ENCODE measurements at regions not wholly inside any gene's neighbourhood (a gene's known extent, or its start where the extent isn't known, plus 50 kb on each side); places are given as distances from the start of the nearest gene placed in this dataset.
"Not testable (repeated sequence)": the region's sequence is repeated elsewhere in the genome, so short reads cannot be mapped to it uniquely, and the experiment has no call there.

DNA sequence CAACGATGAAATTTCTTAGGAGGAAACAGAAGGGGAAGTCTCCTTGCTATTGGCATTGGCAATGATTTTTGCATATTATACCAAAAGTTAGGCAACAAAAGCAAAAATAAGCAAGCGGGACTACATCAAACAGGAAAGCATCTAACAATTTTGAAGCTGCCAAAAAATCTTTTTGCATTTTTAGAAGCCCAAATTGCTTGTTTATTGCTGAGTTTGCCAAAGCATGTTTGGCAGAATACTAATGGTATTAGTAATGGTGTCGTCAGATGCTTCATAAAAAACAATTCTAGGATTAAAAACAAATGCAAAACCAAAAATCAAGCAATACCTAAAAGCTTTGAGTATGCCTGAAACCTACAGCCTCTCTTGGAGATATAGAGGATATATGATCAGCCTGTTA lies 80.0 kb downstream of the GALR1 start:
- DNase-seq = no peak
- no peak for ATAC-seq

DNA sequence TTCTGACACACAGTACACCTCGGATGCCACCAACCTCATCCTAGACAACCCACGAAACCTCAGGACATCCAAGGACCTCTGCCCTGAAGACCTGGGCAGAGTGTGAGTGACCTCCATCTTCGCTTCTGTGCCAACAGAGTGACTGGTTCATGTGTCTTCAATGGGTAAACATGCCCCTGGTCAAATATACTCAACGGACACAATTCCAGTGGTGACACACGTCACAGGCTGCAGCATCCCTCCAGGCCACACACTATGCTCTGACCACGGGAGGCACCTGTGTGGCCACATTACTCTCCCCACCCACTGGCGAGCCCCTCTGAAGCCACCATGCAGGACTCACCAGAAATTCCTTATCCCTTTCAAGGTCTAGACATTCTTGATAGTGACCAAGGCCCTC lies 85.2 kb downstream of the GALR1 start:
- DNase-seq = no peak
- no peak for ATAC-seq

DNA sequence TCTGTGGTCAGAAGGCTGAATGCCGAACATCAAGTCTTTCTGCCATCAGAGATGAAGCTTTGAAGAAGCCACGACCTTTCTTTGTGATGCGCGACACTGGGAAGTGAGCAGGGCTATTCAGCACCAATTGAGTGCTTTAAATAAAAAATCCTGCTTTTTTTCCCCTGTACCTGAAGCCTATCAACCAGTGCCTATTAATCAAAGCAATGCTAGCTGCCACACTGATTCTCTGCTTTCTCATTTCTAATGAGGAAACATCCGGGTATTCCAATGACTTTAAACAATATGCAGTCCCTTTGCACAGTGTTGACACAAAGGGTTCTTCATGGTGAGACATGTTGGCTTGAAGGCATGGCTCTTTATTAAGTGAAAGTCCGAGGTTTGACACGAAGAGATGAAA lies 88.0 kb downstream of the GALR1 start:
- DNase-seq (no peak), ATAC-seq (no peak)

DNA sequence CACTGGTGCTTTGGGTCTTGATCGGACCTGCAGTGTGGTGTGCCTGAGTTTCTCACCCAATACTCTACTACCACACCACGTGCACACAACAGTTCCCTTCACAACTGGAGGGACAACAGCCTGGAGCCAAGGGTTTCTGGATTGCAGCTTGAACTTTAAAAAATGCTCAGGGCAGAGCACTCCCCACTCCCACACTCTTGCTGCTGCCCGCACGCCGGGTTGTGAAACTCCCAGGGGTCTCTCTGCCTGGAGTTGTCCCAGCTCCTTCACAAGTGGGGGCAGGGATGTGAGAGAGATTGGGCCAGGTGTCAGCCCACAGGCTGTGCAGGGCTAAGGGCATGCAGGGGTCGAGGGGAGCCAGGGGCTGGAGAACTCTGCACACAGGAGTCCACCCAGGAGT lies 89.4 kb downstream of the GALR1 start:
- no peak for ATAC-seq

DNA sequence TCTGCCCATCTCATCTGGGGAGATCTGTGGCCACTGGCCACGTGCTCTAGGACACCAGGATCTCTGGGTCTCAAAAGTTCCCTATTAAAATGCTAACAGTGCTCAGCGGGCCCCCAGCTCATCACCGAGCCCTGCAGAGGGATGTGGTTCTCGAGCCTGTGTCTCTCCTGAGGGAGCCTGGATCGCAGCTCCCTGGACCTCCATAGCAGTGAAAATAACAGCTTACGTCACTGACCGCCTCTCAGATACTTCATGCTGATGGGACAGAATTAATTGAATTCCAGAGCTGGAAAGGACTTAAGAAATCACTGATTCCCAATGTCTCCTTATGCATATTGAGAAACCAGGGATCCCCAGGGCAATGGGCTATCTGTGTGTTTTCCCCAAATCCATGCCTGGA lies 90.0 kb downstream of the GALR1 start:
- ATAC-seq (no peak), DNase-seq (no peak)

More for the DNA sequence above, 89.4 kb downstream of the GALR1 start:
- DNase-seq = no peak

DNA sequence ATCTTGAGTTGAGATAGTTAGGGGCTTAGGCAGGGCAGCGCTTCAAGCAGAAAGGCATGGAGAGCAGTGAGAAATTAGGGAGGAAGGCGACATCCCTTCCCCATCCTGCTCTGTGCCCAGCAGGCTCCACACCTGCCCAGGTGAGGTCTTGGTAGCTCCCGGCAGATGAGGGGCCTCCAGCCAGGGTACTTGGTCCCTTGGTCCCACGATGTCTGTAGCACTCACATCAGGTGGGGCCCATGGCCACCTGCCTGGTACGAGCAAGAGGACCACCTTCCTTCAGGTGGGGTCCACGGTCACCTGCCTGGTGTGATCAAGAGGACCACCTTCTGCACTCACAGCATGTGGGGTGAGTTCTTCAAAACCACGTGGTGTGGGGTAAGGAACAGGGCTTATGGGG lies 91.2 kb downstream of the GALR1 start:
- DNase-seq (no peak), ATAC-seq (no peak)

DNA sequence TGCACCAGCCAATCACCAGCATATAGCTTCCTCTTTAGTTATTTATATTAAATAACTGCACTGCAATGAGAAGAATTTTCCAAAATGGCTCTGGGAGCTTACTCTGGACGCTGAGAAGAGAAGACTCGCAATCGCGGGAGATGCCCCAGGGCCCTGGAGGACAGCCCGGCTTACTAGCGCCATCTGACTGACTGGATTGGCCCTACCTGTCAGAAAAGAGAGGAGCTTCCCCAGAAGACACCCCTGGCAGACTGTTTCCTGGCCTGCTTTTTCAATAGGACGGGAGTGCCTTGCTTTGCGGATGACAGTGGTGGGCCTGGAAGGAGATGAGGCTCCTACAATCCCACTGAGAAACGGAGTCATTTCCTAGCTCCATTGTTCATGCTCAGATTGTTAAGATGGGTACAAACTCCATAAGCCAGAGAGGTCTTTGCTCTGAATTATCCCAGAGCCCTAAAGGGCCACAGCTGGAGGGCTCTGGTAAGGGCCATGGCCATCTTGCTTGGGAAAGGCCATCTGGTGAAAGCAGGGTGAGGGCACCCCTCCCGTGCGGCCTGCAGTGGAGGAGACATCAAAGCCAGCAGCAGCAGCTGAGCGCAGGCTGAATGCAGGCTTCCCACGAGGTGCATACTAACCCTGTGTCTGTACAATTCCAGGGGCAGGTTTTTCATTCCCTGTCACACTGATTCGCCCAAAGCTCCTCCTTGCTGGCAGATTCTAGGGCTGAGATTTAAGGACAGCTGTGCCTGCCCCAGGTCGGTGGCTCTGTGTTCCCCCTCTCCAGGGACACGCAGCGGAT lies 92.1 kb downstream of the GALR1 start:
- no peak for ATAC-seq

DNA sequence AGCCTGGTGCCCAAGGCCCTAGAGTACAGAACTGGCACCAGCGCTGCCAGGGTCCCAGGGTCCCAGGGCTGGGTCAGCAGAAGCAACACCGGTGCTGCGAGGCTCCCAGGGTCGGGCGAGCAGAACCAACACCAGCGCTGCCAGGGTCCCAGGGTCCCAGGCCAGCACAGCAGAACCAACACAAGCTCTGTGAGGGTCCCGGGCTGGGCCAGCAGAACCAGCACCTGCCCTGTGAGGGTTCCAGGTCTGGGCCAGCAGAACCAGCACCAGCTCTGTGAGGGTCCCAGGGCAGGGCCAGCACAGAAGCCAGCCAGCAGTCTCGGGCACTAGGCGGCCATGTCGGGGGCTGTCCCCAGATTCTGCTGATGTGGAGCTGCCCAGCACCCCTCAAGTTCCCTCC lies 93.1 kb downstream of the GALR1 start:
- ATAC-seq (no peak), DNase-seq (no peak)

More for the DNA sequence above, 92.1 kb downstream of the GALR1 start:
- DNase-seq = no peak

DNA sequence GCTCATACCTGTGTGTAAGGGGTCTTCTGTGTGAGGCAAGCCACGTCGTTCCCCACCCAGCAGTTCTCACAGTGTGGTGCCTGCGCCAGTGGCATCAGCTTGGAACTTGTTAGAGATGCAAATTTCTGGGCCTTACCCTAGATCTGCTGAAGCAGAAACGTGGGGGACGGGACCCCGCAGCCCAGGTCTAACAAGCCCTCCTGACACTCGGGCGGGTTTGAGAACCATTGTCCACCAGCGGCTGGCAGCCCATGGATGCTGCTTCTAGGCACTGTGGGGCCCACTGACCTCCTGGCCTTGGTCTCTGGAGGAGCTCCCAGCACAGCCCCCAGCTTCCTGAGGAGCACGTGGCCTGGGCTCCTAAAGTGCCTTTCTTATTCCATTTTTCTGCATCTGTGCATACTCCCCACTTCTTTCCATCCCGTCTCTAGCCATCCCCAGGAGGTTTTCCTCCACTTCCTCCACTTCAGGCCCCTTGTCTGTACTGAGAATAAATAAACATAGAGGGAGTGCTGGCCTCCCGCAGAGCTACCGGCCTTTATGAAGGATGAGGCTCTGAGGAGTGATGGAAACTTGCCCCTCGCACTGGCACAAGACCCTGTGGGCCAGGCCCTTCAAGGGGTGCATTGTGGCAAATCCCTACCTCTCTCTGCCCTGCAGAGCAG lies 94.3 kb downstream of the GALR1 start:
- DNase-seq (no peak), ATAC-seq (no peak)

DNA sequence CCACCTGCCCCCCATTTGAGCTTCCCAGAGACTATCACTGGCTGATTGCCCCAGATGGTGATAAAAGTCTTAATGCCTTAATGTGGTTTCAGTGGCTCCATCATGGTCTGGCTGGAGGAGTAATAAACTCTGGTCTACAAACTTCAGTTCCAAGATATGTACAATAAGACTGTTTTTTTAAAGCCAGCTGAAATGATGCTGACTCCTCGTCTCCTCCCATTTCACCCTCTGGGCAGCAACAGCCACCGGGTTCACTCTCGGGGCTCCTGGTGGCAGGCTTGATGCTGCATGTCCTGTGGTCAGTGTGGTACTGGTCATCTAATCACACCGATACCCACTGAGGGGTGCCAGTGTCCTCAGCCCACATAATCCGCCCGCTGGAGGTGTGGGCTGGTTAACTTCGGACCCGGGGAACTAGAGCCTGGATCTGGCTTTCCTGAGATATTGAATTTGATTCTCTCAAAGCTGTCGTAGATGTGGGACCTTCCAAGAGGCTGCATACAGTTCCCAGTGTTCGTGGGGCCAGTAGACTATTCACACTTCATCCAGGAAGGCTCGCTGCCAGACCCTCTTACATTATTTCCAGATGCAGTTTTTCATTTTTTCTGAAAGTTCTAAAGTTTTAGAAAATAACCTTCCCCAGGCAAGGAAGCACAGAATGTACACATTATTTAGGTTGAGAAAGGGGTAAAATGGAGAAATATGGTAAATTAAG lies 95.3 kb downstream of the GALR1 start:
- no peak for ATAC-seq
- DNase-seq = no peak

DNA sequence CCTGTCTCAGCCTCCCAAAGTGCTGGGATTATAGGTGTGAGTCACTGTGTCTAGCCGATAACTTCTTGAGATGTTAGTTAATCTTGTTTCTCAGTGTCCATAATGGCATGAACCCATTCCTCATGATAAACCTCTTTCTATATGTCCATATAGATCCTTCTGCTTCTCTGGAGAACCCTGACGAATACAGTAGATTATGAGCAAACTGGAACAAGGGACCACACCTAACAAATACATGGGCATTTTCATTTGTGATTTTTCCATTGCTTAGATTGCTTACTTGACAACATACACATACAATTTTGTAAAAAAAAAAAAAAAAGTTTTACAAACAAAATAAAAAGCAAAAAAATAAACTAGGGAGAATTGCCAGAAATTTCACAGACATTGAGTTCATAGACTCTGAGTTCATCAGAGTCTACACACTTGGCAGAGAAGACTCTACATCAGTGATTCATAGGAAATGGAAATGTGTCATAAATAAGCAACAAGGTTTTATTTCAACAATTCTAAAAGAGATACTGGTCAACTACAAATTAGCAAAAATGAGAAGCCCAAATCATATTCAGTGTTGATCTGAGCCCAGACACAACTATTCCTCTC lies 96.7 kb downstream of the GALR1 start:
- DNase-seq (no peak), ATAC-seq (no peak)

DNA sequence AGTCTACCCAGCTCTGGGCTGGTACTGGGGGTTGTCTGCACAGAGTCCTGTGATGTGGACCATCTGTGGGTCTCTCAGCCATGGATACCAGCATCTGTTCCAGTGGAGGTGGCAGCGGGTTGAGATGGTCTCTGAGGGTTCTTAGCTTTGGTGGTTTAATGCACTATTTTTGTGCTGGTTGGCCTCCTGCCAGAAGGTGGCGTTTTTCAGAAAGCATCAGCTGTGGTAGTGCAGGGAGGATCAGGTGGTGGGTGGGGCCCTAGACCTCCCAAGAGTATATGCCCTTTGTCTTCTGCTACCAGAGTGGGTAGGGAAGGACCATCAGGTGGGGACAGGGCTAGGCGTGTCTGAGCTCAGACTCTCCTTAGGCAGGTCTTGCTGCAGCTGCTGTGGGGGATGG lies 103.7 kb downstream of the GALR1 start:
- ATAC-seq = not testable (repeated sequence)
- DNase-seq = peak; percentile 10

DNA sequence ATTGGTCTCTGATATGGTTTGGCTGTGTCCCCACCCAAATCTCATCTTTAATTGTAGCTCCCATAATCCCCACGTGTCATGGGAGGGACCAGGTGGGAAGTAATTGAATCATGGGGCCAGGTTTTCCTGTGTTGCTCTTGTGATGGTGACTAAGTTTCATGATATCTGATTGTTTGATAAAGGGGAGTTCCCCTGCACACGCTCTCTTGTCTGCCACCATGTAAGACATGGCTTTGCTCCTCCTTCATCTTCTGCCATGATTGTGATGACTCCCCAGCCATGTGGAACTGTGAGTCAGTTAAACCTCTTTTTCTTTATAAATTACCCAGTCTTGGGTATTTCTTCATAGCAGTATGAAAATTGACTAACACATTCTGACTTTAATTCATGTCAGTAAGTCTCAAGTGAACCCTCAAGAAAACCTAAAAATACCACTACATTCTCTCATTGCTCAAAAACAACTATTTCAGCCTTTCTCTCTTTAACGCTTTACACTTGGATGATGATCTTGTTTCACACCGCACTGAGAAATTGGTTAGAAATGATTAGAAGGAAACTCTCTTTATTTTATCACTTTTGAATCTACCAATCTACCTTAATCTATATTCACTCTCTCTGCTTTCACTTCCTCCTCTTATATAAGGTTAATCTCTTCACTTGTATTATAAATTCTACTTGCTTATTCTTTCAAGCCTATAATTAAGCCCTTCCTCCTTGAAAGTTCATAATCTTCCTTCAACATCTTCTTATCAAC lies 110.1 kb downstream of the GALR1 start:
- DNase-seq (no peak), ATAC-seq (no peak)

DNA sequence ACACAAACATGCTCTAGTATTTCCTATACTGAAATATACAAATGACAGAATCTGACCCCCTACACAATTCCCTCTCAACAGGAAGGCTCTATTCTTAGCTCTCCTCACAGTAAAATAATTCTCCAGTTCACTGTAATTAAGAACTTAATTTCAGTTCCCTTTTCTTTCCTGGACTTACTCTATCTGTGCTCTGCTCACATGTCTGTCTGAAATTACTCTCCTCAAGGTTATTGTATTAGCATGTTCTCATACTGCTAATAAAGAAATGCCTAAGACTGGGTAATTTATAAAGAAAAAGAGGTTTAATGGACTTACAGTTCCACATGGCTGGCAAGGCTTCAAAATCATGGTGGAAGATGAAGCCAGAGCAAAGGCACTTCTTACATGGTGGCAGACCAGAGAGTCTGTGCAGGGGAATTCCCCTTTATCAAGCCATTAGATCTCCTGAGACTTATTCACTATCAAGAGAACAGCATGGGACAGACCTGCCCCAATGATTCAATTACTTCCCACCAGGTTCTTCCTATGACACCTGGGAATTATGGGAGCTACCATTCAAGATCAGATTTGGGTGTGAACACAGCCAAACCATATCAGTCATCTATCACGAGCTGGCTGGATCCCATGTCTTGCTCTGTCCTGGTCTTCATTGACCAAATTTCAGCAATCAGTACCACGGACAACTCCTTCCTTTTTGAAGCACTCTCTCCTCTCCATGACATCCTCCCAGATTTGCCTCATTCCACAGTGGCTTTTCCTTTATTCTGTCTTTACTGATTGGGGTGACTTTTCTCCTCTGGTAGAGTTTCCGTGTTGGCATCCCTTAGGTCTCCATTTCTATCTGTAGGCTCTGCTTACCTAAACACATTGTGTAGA lies 110.9 kb downstream of the GALR1 start:
- no peak for DNase-seq
- no peak for ATAC-seq

DNA sequence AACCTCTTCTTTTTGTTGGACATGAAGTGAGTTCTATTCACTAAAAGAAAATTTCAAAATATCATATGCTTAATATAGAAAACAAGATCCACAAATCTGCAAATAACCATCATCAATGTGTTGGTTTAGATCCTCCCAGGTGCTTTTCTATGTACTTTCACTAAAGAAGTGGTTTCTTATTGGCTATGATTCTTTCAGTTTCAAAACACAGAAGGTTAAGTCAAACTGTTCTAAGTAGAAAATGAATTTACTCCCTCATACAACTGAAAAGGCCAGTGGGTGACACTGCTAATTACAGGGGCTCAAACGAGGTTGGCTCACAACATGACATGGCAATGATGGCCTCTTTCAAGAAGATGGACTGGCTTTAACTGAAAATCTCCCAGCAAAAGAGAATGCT lies 111.7 kb downstream of the GALR1 start:
- ATAC-seq (no peak), DNase-seq (no peak)

DNA sequence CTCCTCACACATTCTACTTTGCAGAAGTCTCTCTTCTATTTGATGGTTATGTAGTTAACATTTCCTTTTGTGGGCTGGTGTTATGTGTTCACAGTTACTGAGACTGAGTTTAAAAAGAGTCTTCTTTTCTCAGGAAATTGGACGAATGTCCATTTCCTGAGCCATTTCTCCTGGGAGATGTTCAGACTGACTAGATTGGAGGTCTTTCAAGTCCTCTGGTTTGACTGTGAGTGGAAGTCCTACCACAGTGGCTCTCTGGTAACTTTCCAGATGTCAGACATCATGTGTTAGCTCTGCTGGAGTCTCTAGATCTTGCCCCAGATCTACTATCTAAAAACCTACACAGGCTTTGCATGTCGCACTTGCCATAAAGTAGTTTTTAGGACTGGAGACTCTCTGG lies 116.0 kb downstream of the GALR1 start:
- no peak for DNase-seq
- ATAC-seq = no peak

DNA sequence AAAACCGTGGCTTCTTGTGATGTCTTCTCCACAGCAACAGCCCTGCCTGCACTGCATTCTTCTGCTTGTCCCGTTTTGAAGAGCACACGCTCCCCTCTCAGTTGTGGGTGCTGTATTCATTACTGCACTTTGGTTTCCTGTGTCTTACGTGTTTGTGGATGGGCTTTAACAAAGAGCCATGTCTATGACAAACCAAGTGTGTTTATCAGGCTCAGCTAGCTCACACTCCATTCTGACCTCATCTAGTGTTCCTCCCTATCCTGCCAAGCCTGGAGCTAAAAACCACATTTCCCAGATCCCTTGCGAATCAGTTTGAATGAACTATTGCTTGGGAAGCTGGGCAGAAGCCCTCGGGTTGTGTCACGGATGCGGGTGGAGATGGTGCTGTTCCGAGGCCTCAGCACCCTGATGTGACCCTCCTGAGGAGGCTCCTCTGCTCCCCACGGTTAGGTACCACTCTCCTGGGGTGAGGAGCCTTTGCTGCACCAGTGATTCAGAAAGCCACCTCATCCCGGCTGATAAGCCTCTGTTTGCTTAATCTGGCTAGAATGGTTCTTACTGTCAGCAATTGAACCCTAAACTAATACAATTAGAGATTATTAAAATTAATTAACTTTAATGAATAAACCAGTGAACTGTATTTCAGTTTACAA lies 116.5 kb downstream of the GALR1 start:
- DNase-seq = no peak
- no peak for ATAC-seq

DNA sequence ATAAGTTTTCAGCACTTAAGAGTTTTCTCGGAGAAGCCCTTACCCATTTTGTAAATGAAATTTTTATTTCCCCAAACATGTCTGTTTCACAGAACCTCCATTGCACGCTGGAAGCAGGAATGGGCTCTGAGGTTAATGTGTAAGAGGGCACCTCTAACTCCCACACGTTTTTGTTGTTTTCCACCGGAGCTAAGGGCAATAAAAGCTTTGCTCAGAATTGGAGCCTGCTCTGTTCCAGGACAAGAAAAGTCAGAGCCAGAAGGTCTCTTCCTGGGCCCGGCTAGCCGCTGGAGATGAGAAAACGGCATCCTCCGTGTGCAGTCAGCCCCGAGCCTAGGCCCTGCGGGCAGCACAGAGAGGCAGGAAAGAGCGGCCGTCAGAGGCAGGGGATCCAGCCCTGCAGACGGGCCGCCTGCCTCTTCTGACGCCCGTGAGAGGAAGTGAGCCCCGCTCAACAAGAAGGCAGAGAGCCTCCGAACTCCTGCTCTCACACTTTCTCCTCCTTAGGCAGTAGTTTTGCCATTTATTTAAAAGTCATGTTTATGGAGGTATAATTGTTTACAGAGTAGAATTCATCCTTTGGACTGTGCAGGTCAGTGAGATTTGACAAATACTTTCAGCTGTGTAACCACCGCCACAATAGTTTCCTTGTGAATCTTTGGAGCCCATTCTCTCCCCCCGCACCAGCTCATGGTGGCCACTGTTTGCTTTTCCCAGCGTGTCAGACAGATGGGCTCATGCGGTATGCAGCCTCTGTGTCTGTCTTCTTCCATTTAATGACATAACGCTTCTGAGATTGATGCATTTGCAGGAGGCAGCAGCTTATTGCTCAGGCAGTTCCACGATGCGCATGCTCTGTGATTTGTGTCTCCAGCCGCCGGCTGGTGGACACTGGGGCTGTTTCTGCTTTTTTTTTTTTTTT lies 117.3 kb downstream of the GALR1 start:
- DNase-seq (no peak), ATAC-seq (no peak)

DNA sequence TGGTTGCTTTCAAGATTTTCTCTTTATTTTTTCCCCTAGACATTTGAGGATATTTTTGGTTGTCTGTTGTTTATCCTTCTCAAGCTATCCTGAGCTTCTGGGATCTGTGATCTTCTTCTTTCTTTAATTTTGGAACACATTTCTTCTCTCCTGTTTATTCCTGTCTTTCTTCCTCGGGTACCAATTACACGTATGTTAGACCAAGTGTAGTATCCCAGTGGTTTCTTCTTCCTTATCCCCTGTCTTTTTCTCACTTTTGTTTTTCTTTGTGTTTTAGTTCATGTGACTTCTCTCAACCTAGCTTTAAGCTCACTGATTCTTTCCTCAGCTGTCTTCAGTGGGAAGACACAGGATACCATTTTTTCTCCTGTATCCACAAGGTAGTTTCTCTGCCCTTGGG lies 120.0 kb downstream of the GALR1 start:
- ATAC-seq = no peak

More for the DNA sequence above, 120.0 kb downstream of the GALR1 start:
- DNase-seq = no peak
